MG63 (cell line): ENCODE measurements at regions not wholly inside any gene's neighbourhood (a gene's known extent, or its start where the extent isn't known, plus 50 kb on each side); places are given as distances from the start of the nearest gene placed in this dataset.

Experiments used
- DNase-seq: peaks from one replicate; pipeline ENCODE4 v3.0.0-alpha.2; 2020
- H3K27me3 ChIP-seq: fragments of 250-450 bp; sonication (Bioruptor Pico); 2 replicates; pipeline ENCODE4 v1.5.1; 2020; ENCODE audit warnings: mild to moderate bottlenecking, moderate library complexity
- H3K36me3 ChIP-seq: fragments of 250-450 bp; sonication (Bioruptor Pico); 2 replicates; pipeline ENCODE4 v1.5.1; 2020; ENCODE audit warnings: mild to moderate bottlenecking, moderate library complexity
- H3K4me3 ChIP-seq: fragments of 250-450 bp; sonication (Bioruptor Pico); 2 replicates; pipeline ENCODE4 v1.5.1; 2020; ENCODE audit warnings: mild to moderate bottlenecking, moderate library complexity
- H3K9me3 ChIP-seq: fragments of 250-450 bp; sonication (Bioruptor Pico); 2 replicates; pipeline ENCODE4 v1.5.1; 2020; ENCODE audit warnings: mild to moderate bottlenecking, moderate library complexity

DNA sequence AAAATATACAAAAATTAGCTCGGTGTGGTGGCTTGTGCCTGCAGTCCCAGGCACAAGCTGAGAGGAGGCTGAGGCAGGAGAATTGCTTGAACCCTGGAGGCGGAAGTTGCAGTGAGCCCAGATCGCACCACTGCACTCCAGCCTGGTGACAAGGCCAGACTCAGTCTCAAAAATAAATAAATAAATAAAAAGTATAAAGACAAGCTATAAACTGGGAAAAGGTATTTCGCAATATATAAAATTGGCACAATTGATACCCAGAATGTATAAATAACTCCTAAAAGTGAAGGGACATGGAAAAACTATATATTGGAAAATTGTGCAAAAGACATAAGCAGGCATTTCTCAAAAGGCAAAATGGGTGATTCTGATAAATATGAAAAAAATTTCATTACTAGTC is 657.9 kb upstream of the SLC8A1 start:
- Histone ChIP-seq H3K9me3 (no peaks in the 10 kb centered on the region), H3K36me3 (no peaks in the 10 kb centered on the region), H3K4me3 (no peak overlapping the region), H3K27me3 (no peaks in the 10 kb centered on the region)
- no peak for DNase-seq

DNA sequence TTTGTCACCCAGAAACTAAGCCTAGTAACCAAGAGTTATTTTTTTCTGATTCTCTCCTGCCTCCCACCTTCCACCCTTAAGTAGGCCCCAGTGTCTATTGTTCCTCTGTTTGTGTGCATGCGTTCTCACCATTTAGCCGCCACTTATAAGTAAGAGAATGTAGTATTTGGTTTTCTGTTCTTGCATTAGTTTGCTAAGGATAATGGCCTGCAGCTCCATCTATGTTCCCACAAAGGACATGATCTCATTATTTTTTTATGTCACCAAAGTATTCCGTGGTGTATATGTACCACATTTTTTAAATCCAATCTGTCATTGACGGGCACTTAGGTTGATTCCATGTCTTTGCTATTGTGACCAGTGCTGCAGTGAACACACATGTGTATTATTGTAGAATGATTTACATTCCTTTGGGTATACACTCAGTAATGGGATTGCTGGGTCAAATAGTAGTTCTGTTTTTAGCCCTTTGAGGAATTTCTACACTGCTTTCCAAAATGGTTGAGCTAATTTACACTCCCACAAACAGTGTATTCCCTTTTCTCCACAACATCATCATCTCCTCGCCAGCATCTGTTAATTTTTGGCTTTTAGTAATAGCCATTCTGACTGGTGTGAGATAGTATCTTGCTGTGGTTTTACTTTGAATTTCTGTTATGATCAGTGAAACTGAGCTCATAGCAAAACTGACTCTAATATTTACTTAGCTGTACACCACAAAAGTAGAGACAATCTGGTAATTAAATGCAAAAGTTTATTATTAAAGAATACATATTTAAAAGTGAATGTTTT is 660.1 kb upstream of the SLC8A1 start:
- DNase-seq, result no peak

DNA sequence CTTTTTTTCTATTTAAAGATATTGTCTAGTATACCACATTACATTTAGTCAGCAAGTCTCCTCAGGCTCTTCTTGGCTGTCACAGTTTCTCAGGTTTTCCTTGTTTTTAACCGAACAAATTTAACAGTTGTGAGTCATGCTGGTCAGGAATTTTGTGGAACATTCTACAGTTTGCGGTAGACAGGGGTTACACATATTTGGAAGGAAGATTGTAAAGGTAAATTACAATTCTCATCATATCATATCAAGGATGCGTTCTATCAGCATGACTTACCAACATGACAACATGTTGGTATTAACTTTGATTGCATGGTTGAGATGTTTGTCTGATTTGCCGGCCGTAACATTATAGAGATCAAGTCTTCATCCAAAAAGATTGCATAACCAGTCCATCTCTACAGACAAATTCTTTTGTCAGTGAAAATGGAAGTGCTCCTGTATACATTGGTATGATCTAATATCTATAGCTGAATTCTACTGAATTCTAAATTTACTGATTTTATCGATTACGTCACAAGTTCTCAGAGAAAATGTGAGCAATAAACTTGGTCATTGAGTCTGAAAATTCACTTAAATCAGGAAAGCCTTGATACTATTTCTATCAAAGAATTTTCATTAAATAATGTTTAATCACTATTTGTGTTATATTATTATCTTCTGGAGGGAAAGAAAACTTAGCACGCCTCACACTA is 664.4 kb upstream of the SLC8A1 start:
- H3K9me3 ChIP-seq, result no peaks in the 10 kb centered on the region
- no peaks in the 10 kb centered on the region for H3K27me3 ChIP-seq
- DNase-seq, result no peak
- no peaks in the 10 kb centered on the region for H3K36me3 ChIP-seq
- H3K4me3 ChIP-seq, result no peak overlapping the region

More for the DNA sequence above, 660.1 kb upstream of the SLC8A1 start:
- H3K36me3 ChIP-seq, result no peaks in the 10 kb centered on the region
- H3K4me3 ChIP-seq, result no peak overlapping the region
- H3K9me3 ChIP-seq, result no peaks in the 10 kb centered on the region
- no peaks in the 10 kb centered on the region for H3K27me3 ChIP-seq

DNA sequence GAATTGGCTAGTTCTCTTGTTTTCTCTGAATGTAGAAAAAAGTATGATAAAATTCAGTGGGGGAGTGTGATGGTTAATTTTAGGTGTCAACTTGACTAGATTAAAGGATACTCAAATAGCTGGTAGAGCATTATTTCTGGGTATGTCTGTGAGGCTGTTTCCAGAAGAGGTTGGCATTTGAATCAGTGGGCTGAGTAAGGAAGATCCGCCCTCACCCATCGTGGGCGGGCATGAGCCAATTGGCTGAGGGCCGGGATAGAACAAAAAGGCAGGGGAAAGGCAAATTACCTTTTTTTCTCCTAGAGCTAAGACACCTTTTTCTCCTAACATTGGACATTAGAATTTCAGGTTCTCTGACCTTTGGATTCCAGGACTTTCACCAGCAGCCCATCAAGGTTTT is 667.6 kb upstream of the SLC8A1 start:
- no peaks in the 10 kb centered on the region for H3K36me3 ChIP-seq
- H3K4me3 ChIP-seq, result no peak overlapping the region
- no peaks in the 10 kb centered on the region for H3K27me3 ChIP-seq
- no peaks in the 10 kb centered on the region for H3K9me3 ChIP-seq
- no peak for DNase-seq

DNA sequence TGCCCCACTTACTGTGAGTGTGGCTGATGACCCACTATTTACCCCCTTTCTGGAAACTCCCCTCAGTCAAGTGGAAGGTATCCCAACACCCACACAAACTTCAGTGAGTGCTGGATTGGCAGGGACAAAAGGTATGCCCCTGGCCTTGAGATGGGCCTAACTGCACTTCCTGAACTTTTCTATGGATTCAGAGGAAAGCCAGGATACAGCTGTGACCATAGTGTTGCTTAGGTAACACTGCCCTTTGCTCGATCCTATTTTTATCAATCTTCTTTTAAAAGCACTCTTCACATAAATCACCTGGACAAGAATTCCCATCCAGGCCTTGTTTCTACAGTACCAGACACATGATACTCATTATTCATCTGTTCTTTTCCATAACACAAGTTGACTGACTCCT is 671.5 kb upstream of the SLC8A1 start:
- Histone ChIP-seq H3K4me3 (no peak overlapping the region), H3K36me3 (no peaks in the 10 kb centered on the region), H3K9me3 (no peaks in the 10 kb centered on the region), H3K27me3 (no peaks in the 10 kb centered on the region)
- DNase-seq, result no peak

DNA sequence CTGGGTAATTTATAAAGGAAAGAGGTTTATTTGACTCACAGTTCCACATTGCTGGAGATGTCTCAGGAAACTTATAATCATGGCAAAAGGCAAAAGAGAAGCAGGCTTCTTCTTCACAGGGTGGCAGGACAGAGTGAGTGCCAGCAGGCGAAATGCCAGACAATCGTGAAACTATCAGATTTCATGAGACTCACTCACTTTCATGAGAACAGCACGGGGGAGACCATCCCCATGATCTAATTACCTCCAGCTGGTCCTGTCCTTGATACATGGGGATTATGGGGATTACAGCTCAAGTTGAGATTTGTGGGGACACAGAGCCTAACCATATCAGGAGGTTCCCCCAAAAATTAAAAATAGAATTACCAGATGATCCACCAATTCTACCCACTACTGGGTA is 675.5 kb upstream of the SLC8A1 start:
- H3K4me3 ChIP-seq, result no peak overlapping the region
- no peaks in the 10 kb centered on the region for H3K36me3 ChIP-seq
- DNase-seq, result peak; percentile 1
- no peaks in the 10 kb centered on the region for H3K9me3 ChIP-seq
- no peaks in the 10 kb centered on the region for H3K27me3 ChIP-seq

DNA sequence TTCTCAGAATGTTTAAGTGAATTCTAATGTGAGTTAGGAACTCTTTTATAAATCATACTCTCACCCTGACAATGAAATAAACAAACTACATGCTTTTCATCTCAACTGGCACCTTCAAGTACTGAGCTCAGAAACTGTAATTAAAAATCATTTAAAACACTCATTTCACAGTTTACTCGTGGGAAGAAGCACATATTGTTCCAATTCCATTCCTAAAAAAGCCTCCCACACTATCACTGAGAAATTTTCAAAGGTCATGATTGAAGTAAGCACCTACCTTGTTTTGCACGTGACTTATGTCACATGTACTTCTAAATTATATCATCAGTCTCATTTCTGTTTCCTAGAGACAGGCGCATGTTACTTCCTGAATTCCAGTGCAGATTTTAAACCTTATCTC is 678.1 kb upstream of the SLC8A1 start:
- no peaks in the 10 kb centered on the region for H3K36me3 ChIP-seq
- DNase-seq, result no peak

DNA sequence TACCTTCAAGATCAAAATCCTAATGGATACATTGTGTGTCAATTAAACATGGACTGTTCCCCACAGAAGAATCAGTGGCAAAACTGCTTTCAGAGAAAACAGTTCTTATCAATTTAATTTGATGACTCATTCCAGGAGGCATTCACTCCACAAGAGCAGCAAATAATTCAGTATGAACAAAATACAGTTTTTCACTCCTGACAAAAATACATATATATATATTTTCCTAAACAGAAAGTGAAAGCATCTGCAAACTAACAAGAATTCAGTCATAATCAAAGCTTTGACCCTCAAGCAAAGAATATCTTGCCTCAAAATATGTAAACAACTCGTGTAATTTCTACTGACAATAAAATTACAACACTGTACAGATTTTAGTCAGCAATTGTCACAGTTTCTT is 685.1 kb upstream of the SLC8A1 start:
- Histone ChIP-seq H3K36me3 (no peaks in the 10 kb centered on the region), H3K4me3 (no peak overlapping the region), H3K9me3 (no peaks in the 10 kb centered on the region), H3K27me3 (no peaks in the 10 kb centered on the region)
- DNase-seq, result no peak

More for the DNA sequence above, 678.1 kb upstream of the SLC8A1 start:
- H3K27me3 ChIP-seq, result no peaks in the 10 kb centered on the region
- H3K4me3 ChIP-seq, result no peak overlapping the region
- no peaks in the 10 kb centered on the region for H3K9me3 ChIP-seq

DNA sequence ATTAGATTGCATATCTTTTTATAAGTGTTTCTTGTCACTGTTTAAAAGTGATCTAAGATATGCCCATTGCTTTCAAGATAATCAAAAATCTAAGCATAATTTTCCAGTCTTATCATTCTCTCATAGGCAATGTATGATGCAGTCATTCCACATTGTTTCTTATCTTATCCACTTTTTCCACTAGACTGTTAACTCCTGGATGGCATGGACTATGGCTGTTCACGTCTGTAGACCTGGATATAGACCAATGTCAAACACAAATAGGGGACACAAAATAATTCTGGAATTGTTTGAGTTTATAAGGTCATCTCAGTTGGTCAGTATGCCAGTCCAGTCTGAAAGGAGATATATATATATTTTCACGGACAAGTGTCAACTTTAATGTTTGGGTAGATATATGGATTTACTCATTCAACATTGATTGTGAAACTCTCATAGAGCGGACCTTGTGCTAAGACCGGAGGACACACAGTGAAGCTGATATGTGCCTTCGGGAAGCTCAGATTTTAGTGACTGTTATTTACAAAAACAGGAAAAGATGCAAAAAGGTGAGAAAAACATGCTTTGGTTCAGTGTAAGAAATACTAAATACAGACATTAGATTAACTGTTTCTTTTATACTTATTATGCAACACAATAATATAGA is 689.4 kb upstream of the SLC8A1 start:
- H3K27me3 ChIP-seq, result no peaks in the 10 kb centered on the region
- H3K36me3 ChIP-seq, result no peaks in the 10 kb centered on the region
- no peak for DNase-seq
- no peaks in the 10 kb centered on the region for H3K9me3 ChIP-seq
- no peak overlapping the region for H3K4me3 ChIP-seq

DNA sequence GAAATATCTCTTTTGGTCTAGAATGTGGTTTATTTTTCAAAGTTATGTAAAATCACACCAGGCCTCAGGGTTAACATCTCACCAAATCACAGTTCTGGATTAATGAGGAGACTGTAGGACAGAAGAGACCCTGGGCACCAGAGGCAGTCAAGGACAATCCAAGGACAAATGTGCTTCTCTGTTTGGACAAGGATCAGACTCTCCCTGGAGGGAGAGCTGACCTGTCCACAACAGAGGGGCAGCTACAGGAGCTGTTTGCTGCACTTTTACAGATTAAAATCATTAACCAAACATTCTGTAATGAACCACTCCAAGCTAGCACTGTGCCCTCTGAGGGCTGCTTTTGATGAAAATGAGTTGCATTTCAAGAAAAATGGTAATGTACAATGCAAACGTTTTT is 690.6 kb upstream of the SLC8A1 start:
- Histone ChIP-seq H3K27me3 (no peaks in the 10 kb centered on the region), H3K36me3 (no peaks in the 10 kb centered on the region), H3K4me3 (no peak overlapping the region), H3K9me3 (no peaks in the 10 kb centered on the region)
- DNase-seq, result no peak

DNA sequence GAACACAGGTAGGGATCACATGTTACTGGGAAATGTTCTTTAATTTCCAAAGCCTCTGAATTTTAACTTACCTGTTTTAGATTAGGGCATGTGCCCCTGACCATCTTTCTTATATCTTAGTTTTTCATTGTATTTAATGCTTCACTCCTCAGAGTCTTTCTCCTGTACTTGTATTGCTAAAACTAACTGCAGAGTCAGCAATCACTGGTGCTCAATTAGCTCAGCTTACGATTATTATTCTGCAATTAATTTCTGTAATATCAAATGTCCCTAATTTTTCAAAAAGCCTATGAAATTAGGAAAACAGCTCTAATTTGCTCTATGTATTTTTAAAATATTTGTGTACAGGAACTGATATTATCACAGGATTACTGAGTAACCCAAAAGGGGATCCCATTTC is 693.2 kb upstream of the SLC8A1 start:
- DNase-seq, result no peak

DNA sequence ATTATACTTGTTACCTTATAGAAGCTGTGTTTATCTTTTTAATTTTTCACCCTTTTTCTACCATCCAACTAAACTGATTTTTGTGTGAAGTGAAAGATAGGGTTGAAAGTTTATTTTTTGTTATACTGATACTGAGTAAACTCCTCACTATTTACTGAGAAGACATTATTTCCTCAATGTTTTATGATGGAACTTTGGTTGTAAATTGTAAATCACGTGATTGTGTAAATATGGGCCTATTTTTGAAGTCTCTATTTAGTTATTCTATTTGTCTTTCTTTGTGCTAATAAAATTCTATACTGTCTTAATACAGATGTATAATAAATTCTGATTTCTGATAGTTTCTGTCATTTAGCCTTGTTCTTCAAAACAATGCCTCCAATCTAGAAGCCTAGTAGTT is 697.2 kb upstream of the SLC8A1 start:
- Histone ChIP-seq H3K4me3 (no peak overlapping the region), H3K9me3 (no peaks in the 10 kb centered on the region), H3K36me3 (no peaks in the 10 kb centered on the region), H3K27me3 (no peaks in the 10 kb centered on the region)
- DNase-seq, result no peak

More for the DNA sequence above, 693.2 kb upstream of the SLC8A1 start:
- H3K27me3 ChIP-seq, result no peaks in the 10 kb centered on the region
- no peaks in the 10 kb centered on the region for H3K9me3 ChIP-seq
- H3K36me3 ChIP-seq, result no peaks in the 10 kb centered on the region
- no peak overlapping the region for H3K4me3 ChIP-seq

DNA sequence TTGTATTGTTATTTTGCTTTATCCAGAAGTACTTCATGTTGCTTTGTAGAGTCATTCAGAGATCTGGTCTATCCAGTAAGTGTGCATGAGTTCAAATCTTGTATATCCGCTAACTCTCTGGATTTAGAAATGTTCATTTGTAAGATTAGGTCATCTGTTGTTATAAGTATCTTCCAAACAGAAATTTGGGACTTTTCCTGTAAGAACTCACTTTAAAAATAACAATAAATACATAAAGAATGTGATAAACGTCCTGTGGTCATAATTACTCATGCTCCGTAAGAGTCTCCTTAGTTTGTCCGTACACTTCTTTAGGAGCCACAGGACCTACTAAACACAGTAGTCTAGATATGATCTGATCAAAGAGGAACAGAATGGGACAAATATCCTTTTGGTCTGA is 699.9 kb upstream of the SLC8A1 start:
- no peak for DNase-seq
- no peaks in the 10 kb centered on the region for H3K27me3 ChIP-seq
- no peaks in the 10 kb centered on the region for H3K36me3 ChIP-seq
- no peak overlapping the region for H3K4me3 ChIP-seq
- no peaks in the 10 kb centered on the region for H3K9me3 ChIP-seq

DNA sequence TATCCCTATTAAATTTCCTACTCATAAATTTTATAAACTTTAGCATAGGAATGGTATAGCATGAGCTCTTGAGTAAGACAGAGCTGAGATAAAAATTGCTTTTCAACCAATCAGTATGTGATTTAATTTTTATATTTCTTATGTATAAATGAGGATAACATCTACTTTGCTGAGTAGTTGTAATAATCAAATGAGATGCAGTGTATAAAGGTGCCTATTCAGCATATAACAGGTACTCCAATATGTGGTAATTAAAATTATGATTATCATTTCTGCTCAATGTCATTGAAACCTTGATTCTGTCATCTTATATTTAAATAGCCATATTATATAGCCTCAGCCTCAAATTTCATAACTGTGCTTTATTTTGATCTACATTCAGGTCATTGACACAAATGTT is 700.4 kb upstream of the SLC8A1 start:
- no peak for DNase-seq
- Histone ChIP-seq H3K27me3 (no peaks in the 10 kb centered on the region), H3K36me3 (no peaks in the 10 kb centered on the region), H3K4me3 (no peak overlapping the region), H3K9me3 (no peaks in the 10 kb centered on the region)

DNA sequence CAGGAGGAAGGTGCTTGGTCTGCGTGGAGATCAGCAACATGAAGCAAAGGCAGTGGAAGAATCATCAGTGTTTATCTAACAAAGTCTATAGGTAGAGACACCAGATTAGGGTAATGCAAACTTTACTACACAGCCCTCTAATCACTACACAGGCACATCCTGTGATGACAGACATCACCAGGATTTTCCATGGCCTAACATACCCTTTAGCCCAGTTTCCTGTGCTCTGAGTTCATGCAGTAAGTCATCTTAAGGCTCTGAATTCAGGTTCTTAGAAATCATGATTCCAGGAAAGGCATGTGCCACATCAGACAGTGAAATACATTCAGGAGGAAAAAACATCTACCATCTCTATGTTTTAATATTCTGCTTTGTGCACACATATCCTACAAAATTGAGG is 708.5 kb upstream of the SLC8A1 start:
- no peak for DNase-seq
- Histone ChIP-seq H3K27me3 (0 out of 2 replicates have a peak, but pooled peaks cover 2% of the 10 kb centered on the region), H3K9me3 (no peaks in the 10 kb centered on the region), H3K4me3 (no peak overlapping the region), H3K36me3 (no peaks in the 10 kb centered on the region)

DNA sequence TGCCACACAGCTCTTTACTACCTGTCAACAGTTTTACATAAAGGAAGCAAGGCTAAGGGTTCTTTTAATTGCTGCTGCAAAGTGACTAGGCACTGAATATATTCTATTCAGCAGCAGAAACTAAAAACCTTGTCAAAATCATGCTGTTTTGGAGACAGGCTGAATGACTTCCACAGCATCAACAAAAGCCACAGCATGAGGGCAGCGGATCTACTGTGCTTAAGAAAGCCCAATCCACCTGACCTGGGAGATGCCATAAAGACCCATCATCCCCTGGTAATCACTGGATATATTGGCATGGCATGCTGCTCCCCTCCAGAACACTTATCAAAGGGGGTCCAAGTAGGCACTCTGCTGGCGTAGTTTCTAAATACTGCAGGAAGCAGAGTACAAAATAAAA is 715.1 kb upstream of the SLC8A1 start:
- no peaks in the 10 kb centered on the region for H3K9me3 ChIP-seq
- H3K27me3 ChIP-seq, result 0 out of 2 replicates have a peak, but pooled peaks cover 2% of the 10 kb centered on the region
- H3K36me3 ChIP-seq, result no peaks in the 10 kb centered on the region
- no peak for DNase-seq
- H3K4me3 ChIP-seq, result no peak overlapping the region

DNA sequence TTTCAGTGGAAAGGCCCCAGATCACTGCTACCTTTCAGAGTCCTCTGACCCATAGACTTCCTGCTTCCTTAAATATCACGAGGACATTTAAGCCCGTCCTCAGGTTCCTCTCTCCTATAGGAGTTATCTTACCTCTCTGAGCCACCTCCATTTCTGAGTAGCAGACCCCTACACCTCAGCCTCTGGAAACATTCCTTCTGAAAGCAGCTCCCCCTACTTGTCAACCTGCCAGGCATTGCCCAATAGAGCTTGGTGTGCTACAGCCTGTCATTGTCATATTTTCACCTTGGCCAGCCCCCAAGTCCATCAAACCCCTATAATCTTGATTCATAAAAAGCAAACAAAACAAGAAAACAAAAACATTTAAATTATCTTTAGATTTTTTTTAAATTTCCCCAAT is 717.9 kb upstream of the SLC8A1 start:
- Histone ChIP-seq H3K9me3 (no peaks in the 10 kb centered on the region), H3K27me3 (no peaks in the 10 kb centered on the region), H3K4me3 (no peak overlapping the region), H3K36me3 (no peaks in the 10 kb centered on the region)
- DNase-seq, result no peak

DNA sequence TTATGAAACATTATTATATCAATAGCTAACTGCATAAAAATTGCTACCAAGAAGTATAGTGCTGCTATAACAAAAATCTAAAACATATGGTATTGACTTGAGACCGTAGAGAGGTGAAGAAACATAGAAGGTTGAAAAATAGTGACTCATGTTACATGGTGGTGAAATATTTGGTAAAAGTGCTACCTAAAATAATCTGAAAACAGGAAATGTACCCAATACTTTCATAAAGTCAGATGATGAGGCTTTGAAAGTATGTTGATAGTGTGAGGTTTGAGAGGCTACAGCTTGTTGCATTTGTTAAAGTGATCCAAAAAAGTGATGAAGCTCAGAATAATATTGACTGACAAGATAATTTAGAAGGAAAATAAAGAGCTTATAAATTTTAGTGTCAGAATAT is 718.7 kb upstream of the SLC8A1 start:
- Histone ChIP-seq H3K9me3 (no peaks in the 10 kb centered on the region), H3K36me3 (no peaks in the 10 kb centered on the region), H3K4me3 (no peak overlapping the region), H3K27me3 (no peaks in the 10 kb centered on the region)
- DNase-seq, result no peak
